Keratinocyte (primary cell): ENCODE measurements at regions not wholly inside any gene's neighbourhood (a gene's known extent, or its start where the extent isn't known, plus 50 kb on each side); places are given as distances from the start of the nearest gene placed in this dataset.
A peak's percentile ranks its signal among the peaks of the same experiment; 100 is the strongest.

Source experiments
- DNase-seq: peaks from one replicate; pipeline ENCODE4 v3.0.0-alpha.2; 2011; ENCODE audit warnings: low read depth, missing footprints, low spot score
- FAIRE-seq: peaks from 2 replicates; lab custom pipeline; 2011; peaks lifted over from hg19 to GRCh38; lab: Jason Lieb, UNC
- H2AFZ ChIP-seq: 2 replicates; pipeline ENCODE4 v1.6.0; 2012; ENCODE audit warnings: low read length, control low read depth, inconsistent platforms; ENCODE audit not compliant: control insufficient read depth
- H3K27ac ChIP-seq: 2 replicates; pipeline ENCODE4 v1.5.1; 2011; ENCODE audit warnings: low read length; ENCODE audit not compliant: control insufficient read depth, insufficient read depth
- H3K27me3 ChIP-seq: 3 replicates; pipeline ENCODE4 v1.6.0; 2011; ENCODE audit warnings: low read length; ENCODE audit not compliant: control insufficient read depth, insufficient read depth; ENCODE audit errors: extremely low read depth
- H3K36me3 ChIP-seq, 2 experiments: 2 replicates in 1 of 2; 3 replicates in 1 of 2; pipeline ENCODE4 v1.5.1; 2011; ENCODE audit warnings: low read length in 2 of 2, mild to moderate bottlenecking in 1 of 2; ENCODE audit not compliant: control insufficient read depth in 2 of 2, insufficient read depth in 2 of 2; ENCODE audit errors: extremely low read depth in 1 of 2
- H3K4me1 ChIP-seq: 3 replicates; pipeline ENCODE4 v1.5.1; 2011; ENCODE audit warnings: low read length; ENCODE audit not compliant: control insufficient read depth, insufficient read depth; ENCODE audit errors: extremely low read depth
- H3K4me2 ChIP-seq: 3 replicates; pipeline ENCODE4 v1.6.0; 2011; ENCODE audit warnings: low read depth, low read length; ENCODE audit not compliant: control insufficient read depth, insufficient read depth; ENCODE audit errors: extremely low read depth
- H3K4me3 ChIP-seq, 3 experiments: fragments of 200-600 bp in 1 of 3; sonication (generic) in 1 of 3; 2 replicates in 2 of 3; 3 replicates in 1 of 3; pipeline ENCODE4 v1.5.1; 2011 to 2016; ENCODE audit warnings: low read length in 3 of 3, mild to moderate bottlenecking in 3 of 3, control low read depth in 2 of 3, inconsistent platforms in 1 of 3, low read depth in 1 of 3, mixed read lengths in 1 of 3, mixed run types in 1 of 3, moderate library complexity in 1 of 3; ENCODE audit not compliant: control insufficient read depth in 2 of 3, insufficient read depth in 2 of 3; ENCODE audit errors: extremely low read depth in 1 of 3
- H3K79me2 ChIP-seq: 2 replicates; pipeline ENCODE4 v1.6.0; 2012; ENCODE audit warnings: low read length; ENCODE audit not compliant: control insufficient read depth, insufficient read depth
- H3K9ac ChIP-seq: 3 replicates; pipeline ENCODE4 v1.6.0; 2011; ENCODE audit warnings: low read length; ENCODE audit not compliant: control insufficient read depth, insufficient read depth; ENCODE audit errors: extremely low read depth
- H3K9me1 ChIP-seq: 3 replicates; pipeline ENCODE4 v1.6.0; 2011; ENCODE audit warnings: low read length; ENCODE audit not compliant: control insufficient read depth, insufficient read depth; ENCODE audit errors: extremely low read depth
- H3K9me3 ChIP-seq: 2 replicates; pipeline ENCODE4 v1.5.1; 2012; ENCODE audit warnings: low read depth, low read length; ENCODE audit not compliant: control insufficient read depth
- H4K20me1 ChIP-seq: 3 replicates; pipeline ENCODE4 v1.6.0; 2011; ENCODE audit warnings: low read length; ENCODE audit not compliant: control insufficient read depth, insufficient read depth; ENCODE audit errors: extremely low read depth
- CTCF ChIP-seq, 3 experiments: IDR thresholded peaks in 1 of 3; conservative IDR thresholded peaks in 1 of 3; optimal IDR thresholded peaks in 1 of 3; 2 replicates in 2 of 3; 3 replicates in 1 of 3; pipeline versions ENCODE3 to v1.5.1; 2011; ENCODE audit warnings: low read length in 3 of 3, mild to moderate bottlenecking in 3 of 3, moderate library complexity in 2 of 3, control low read depth in 1 of 3, inconsistent platforms in 1 of 3; ENCODE audit not compliant: insufficient read depth in 2 of 3; ENCODE audit errors: extremely low read depth in 1 of 3
- EZH2 ChIP-seq: IDR thresholded peaks from one replicate; pipeline ENCODE4 v1.6.1; 2012; ENCODE audit warnings: inconsistent platforms, mild to moderate bottlenecking, low read length, moderate library complexity
- dilution Hi-C: fragments of 300-500 bp; cut with MboI; formaldehyde crosslinking; loops from one replicate; pipeline ENCODE4 v1.7.0; 2020; ENCODE audit warnings: low sequenced_read_pairs; ENCODE audit not compliant: extremely low pct_ligation_motif_present

GRCh38 chr2:190766174-190766572 lies 114.4 kb upstream of the GLS start:
- Histone ChIP-seq H3K36me3 (no peaks in the 10 kb centered on the region), H3K79me2 (no peaks in the 10 kb centered on the region), H3K9me3 (no peaks in the 10 kb centered on the region), H3K27me3 (no peaks in the 10 kb centered on the region), H3K9ac (no peak overlapping the region), H3K27ac (peak overlapping the region; percentile 55), H4K20me1 (no peaks in the 10 kb centered on the region), H3K4me2 (peak overlapping the region; percentile 4), H3K4me3 (no peak overlapping the region), H3K4me1 (peaks cover 40% of the 10 kb centered on the region), H3K9me1 (no peaks in the 10 kb centered on the region), H2AFZ (no peak overlapping the region)
- no peak for TF ChIP-seq EZH2
- no peak for FAIRE-seq
- dilution Hi-C loops: no loop called here
- no peak for DNase-seq

- Histone ChIP-seq H3K9me3 (no peaks in the 10 kb centered on the region), H3K27ac (peak overlapping the region; percentile 55), H3K4me1 (peaks cover 40% of the 10 kb centered on the region), H3K4me2 (peak overlapping the region; percentile 4), H4K20me1 (no peaks in the 10 kb centered on the region), H3K79me2 (no peaks in the 10 kb centered on the region), H3K9ac (no peak overlapping the region), H3K9me1 (no peaks in the 10 kb centered on the region), H2AFZ (no peak overlapping the region), H3K27me3 (no peaks in the 10 kb centered on the region), H3K4me3 (no peak overlapping the region), H3K36me3 (no peaks in the 10 kb centered on the region)
- FAIRE-seq (peak; percentile 49), DNase-seq (no peak)
- no peak for TF ChIP-seq CTCF (optimal IDR thresholded peaks at IDR 0.05 in 1 of 3, IDR thresholded peaks at IDR 0.05 in 1 of 3, conservative IDR thresholded peaks at IDR 0.05 in 1 of 3; ENCODE audit: extremely low read depth in 1 of 3, insufficient read depth in 2 of 3, low read length in 3 of 3)
- no peak for TF ChIP-seq EZH2
- dilution Hi-C loops: no loop called here
These were observed 114.0 kb upstream of the GLS start for GRCh38 chr2:190766595-190766994.

GRCh38 chr2:190767821-190768220 lies 112.8 kb upstream of the GLS start:
- no peaks in the 10 kb centered on the region for H3K9me3 ChIP-seq
- H3K79me2 ChIP-seq: no peaks in the 10 kb centered on the region
- TF ChIP-seq EZH2: no peak
- no peak for TF ChIP-seq CTCF (optimal IDR thresholded peaks at IDR 0.05 in 1 of 3, IDR thresholded peaks at IDR 0.05 in 1 of 3, conservative IDR thresholded peaks at IDR 0.05 in 1 of 3; ENCODE audit: extremely low read depth in 1 of 3, insufficient read depth in 2 of 3, low read length in 3 of 3)
- H3K4me2 ChIP-seq: no peak overlapping the region
- dilution Hi-C loops: no loop called here
- H4K20me1 ChIP-seq: no peaks in the 10 kb centered on the region
- H3K9ac ChIP-seq: no peak overlapping the region
- no peak overlapping the region for H3K4me3 ChIP-seq
- H3K27ac ChIP-seq: no peak overlapping the region
- H3K4me1 ChIP-seq: peaks cover 40% of the 10 kb centered on the region
- H3K36me3 ChIP-seq: no peaks in the 10 kb centered on the region
- no peak for DNase-seq
- no peaks in the 10 kb centered on the region for H3K27me3 ChIP-seq
- H2AFZ ChIP-seq: no peak overlapping the region
- FAIRE-seq: peak; percentile 34
- no peaks in the 10 kb centered on the region for H3K9me1 ChIP-seq
